ENCODE measurements at regions not wholly inside any gene's neighbourhood (a gene's known extent, or its start where the extent isn't known, plus 50 kb on each side); places are given as distances from the start of the nearest gene placed in this dataset.

- Histone ChIP-seq H4K8ac (ENCODE audit: extremely low read depth, insufficient read depth, low read length) (no peak overlapping the region), H3K79me1 (ENCODE audit: low read depth, low read length) (no peaks in the 10 kb centered on the region), H3K23me2 (ENCODE audit: low read depth, low read length) (no peaks in the 10 kb centered on the region), H3K36me3 (ENCODE audit: control insufficient read depth in 2 of 4, insufficient read depth in 4 of 4, low read length in 3 of 4) (no peaks in the 10 kb centered on the region), H4K91ac (replicated peaks; ENCODE audit: insufficient read length, low read length) (no peak overlapping the region), H3K4ac (replicated peaks; ENCODE audit: insufficient read length, low read depth, low read length) (no peak overlapping the region), H2BK12ac (ENCODE audit: low read depth, low read length) (no peak overlapping the region), H2BK120ac (replicated peaks; ENCODE audit: low read depth, low read length) (no peak overlapping the region), H4K5ac (ENCODE audit: insufficient read length, low read depth, low read length) (no peak overlapping the region), H3K14ac (ENCODE audit: insufficient read length) (no peak overlapping the region), H3K27ac (ENCODE audit: low read depth, low read length) (no peak overlapping the region), H3K56ac (replicated peaks; ENCODE audit: insufficient read length, low read depth, low read length) (no peak overlapping the region), H3K4me2 (ENCODE audit: insufficient read depth in 1 of 2, low read depth in 2 of 2, low read length in 2 of 2) (no peak overlapping the region), H3K23ac (ENCODE audit: insufficient read length) (no peak overlapping the region), H3K9me3 (ENCODE audit: insufficient read depth in 2 of 2, low read depth in 1 of 2, low read length in 1 of 2) (no peaks in the 10 kb centered on the region), H3K18ac (ENCODE audit: extremely low read depth, low read length) (no peak overlapping the region), H3K79me2 (ENCODE audit: control insufficient read depth in 1 of 2, insufficient read depth in 2 of 2, low read length in 2 of 2) (no peaks in the 10 kb centered on the region), H3K4me3 (ENCODE audit: extremely low read depth in 1 of 4, insufficient read depth in 2 of 4, low read depth in 3 of 4, low read length in 4 of 4) (no peak overlapping the region), H3K27me3 (replicated peaks in 1 of 4; ENCODE audit: control insufficient read depth in 3 of 4, extremely low read depth in 1 of 4, insufficient read depth in 3 of 4, low read length in 3 of 4) (no peaks in the 10 kb centered on the region), H2AK5ac (ENCODE audit: low read depth, low read length) (no peak overlapping the region), H2BK5ac (ENCODE audit: low read depth, low read length) (no peak overlapping the region), H3K4me1 (replicated peaks in 1 of 4; ENCODE audit: control insufficient read depth in 3 of 4, insufficient read depth in 4 of 4, low read length in 3 of 4) (no peaks in the 10 kb centered on the region), H2BK15ac (ENCODE audit: low read length) (no peak overlapping the region), H3K9ac (replicated peaks in 1 of 4; ENCODE audit: extremely low read depth in 1 of 4, low read depth in 3 of 4, low read length in 3 of 4) (no peak overlapping the region), H4K20me1 (replicated peaks in 1 of 2; ENCODE audit: control insufficient read depth in 1 of 2, insufficient read depth in 2 of 2, low read length in 2 of 2) (no peaks in the 10 kb centered on the region), H2AFZ (ENCODE audit: low read length) (no peak overlapping the region), H2BK20ac (ENCODE audit: low read length) (no peak overlapping the region)
- DNase-seq (ENCODE audit: low read depth in 1 of 2, low spot score in 2 of 2): no peak
- CTCF ChIA-PET (ENCODE audit: partially characterized antibody): interaction anchor here (0.9 kb wide), 1 partner anchor 17 kb away, joined by 3 read pairs; no protein-coding TSS in a partner anchor
- POLR2A ChIA-PET (ENCODE audit: partially characterized antibody): no interaction called here
- WGBS, 2 experiments (ENCODE audit: extremely low coverage in 1 of 2, insufficient coverage in 1 of 2, insufficient read length in 1 of 2, insufficient replicate concordance in 2 of 2, low coverage in 1 of 2, low lambda C conversion rate in 2 of 2, missing lambda C conversion rate in 1 of 2): 71% methylated on average over 5 of the region's 5 CpGs; no CpG with 5 or more reads in 1 of the 2 experiments
- FAIRE-seq: no peak
- TF ChIP-seq JUND (IDR thresholded peaks at IDR 0.05; ENCODE audit: low read length): no peak
- no peak for TF ChIP-seq SP2 (IDR thresholded peaks at IDR 0.05; ENCODE audit: low read length)
- no peak for TF ChIP-seq FOSL1 (IDR thresholded peaks at IDR 0.05; ENCODE audit: insufficient read depth, low read depth, low read length)
- no peak for TF ChIP-seq SRF (IDR thresholded peaks at IDR 0.05; ENCODE audit: low read depth, low read length)
- TF ChIP-seq CHD2 (IDR thresholded peaks at IDR 0.05; ENCODE audit: low read length): no peak
- no peak for TF ChIP-seq SIX5 (IDR thresholded peaks at IDR 0.05; ENCODE audit: low read depth, low read length)
- TF ChIP-seq TEAD4 (IDR thresholded peaks at IDR 0.05; ENCODE audit: low read depth, low read length): no peak
- no peak for TF ChIP-seq E2F6 (IDR thresholded peaks at IDR 0.05)
- TF ChIP-seq MAFK (IDR thresholded peaks at IDR 0.05; ENCODE audit: low read depth, low read length): no peak
- no peak for TF ChIP-seq ATF3 (IDR thresholded peaks at IDR 0.05; ENCODE audit: insufficient read depth, low read depth, low read length)
- no peak for TF ChIP-seq HDAC6 (IDR thresholded peaks at IDR 0.05; ENCODE audit: low read depth, low read length)
- TF ChIP-seq SP4 (IDR thresholded peaks at IDR 0.05; ENCODE audit: low read length): no peak
- TF ChIP-seq NRF1 (IDR thresholded peaks at IDR 0.05; ENCODE audit: low read depth, low read length): no peak
- TF ChIP-seq TCF12 (IDR thresholded peaks at IDR 0.05; ENCODE audit: low read depth, low read length): no peak
Measured at GRCh38 chr15:56839099-56839498, 79.3 kb upstream of the TCF12 start.
